A673 (cell line): ENCODE measurements at regions not wholly inside any gene's neighbourhood (a gene's known extent, or its start where the extent isn't known, plus 50 kb on each side); places are given as distances from the start of the nearest gene placed in this dataset.

Source experiments
- BruUV-seq: library from RNA; stranded (reverse); fragments of 400-500 nt; replicated peaks from 2 replicates; lab custom pipeline; 2021; lab: Mats Ljungman, UMichigan
- CTCF ChIA-PET: fragments of 300-600 bp; sonication (Branson Sonifier 250); formaldehyde crosslinking; loops from one replicate; lab custom pipeline; 2022; ENCODE audit warnings: antibody characterized with exemption; lab: Charles Lee
- POLR2A ChIA-PET: fragments of 300-600 bp; sonication (Branson Sonifier 250); formaldehyde crosslinking; loops from one replicate; lab custom pipeline; 2022; ENCODE audit warnings: antibody characterized with exemption; ENCODE audit not compliant: low non-redundant PET; lab: Charles Lee
- DNase-seq: peaks from one replicate; pipeline ENCODE4 v3.0.0-alpha.2; 2015; ENCODE audit warnings: low spot score
- H3K27ac ChIP-seq: fragments of 200-600 bp; sonication (generic); 2 replicates; pipeline ENCODE4 v1.5.1; 2016; ENCODE audit warnings: mixed run types, low read depth, mild to moderate bottlenecking, mixed read lengths, antibody characterized with exemption, low read length; ENCODE audit not compliant: poor library complexity, severe bottlenecking
- H3K27me3 ChIP-seq: fragments of 200-600 bp; sonication (generic); replicated peaks from 2 replicates; pipeline ENCODE4 v1.6.1; 2017; ENCODE audit warnings: mixed run types, low read depth, mild to moderate bottlenecking, mixed read lengths, antibody characterized with exemption, low read length; ENCODE audit not compliant: insufficient read depth, poor library complexity
- H3K36me3 ChIP-seq: fragments of 200-600 bp; sonication (generic); 2 replicates; pipeline ENCODE4 v1.6.1; 2016; ENCODE audit warnings: mixed run types, mild to moderate bottlenecking, mixed read lengths, antibody characterized with exemption, low read length; ENCODE audit not compliant: insufficient read depth, poor library complexity, severe bottlenecking
- H3K4me1 ChIP-seq: fragments of 200-600 bp; sonication (generic); 2 replicates; pipeline ENCODE4 v1.6.1; 2017; ENCODE audit warnings: mixed run types, mild to moderate bottlenecking, mixed read lengths, antibody characterized with exemption, low read length; ENCODE audit not compliant: insufficient read depth, poor library complexity, severe bottlenecking
- H3K4me3 ChIP-seq: fragments of 200-600 bp; sonication (generic); 2 replicates; pipeline ENCODE4 v1.5.1; 2016; ENCODE audit warnings: low read depth, mixed run types, mild to moderate bottlenecking, mixed read lengths, low read length; ENCODE audit not compliant: poor library complexity, severe bottlenecking
- H3K9me3 ChIP-seq: fragments of 200-600 bp; sonication (generic); 2 replicates; pipeline ENCODE4 v1.6.1; 2016; ENCODE audit warnings: mixed run types, low read depth, mild to moderate bottlenecking, mixed read lengths, antibody characterized with exemption, low read length; ENCODE audit not compliant: poor library complexity, severe bottlenecking
- CTCF ChIP-seq: fragments of 300-800, 200-600 bp; sonication (generic); conservative IDR thresholded peaks from 2 replicates; pipeline ENCODE4 v1.5.1; 2017; ENCODE audit warnings: low read depth, mild to moderate bottlenecking, antibody characterized with exemption, low read length, moderate library complexity, mixed read lengths
- EZH2 ChIP-seq: fragments of 200-600 bp; sonication (generic); IDR thresholded peaks from 2 replicates; pipeline ENCODE4 v1.6.1; 2017; ENCODE audit warnings: borderline replicate concordance, low read depth, mild to moderate bottlenecking, mixed read lengths, antibody characterized with exemption, low read length; ENCODE audit not compliant: poor library complexity, severe bottlenecking
- intact Hi-C: fragments of 100-400 bp; cut with micrococcal nuclease; formaldehyde crosslinking; loops from one replicate; pipeline ENCODE4 v1.10.0; 2022; ENCODE audit not compliant: unreplicated experiment

GRCh38 chr13:21796775-21797514, 126.1 kb downstream of the FGF9 start:
- Histone ChIP-seq H3K36me3 (no peaks in the 10 kb centered on the region), H3K27me3 (no peaks in the 10 kb centered on the region), H3K9me3 (no peaks in the 10 kb centered on the region), H3K27ac (no peak overlapping the region), H3K4me1 (no peaks in the 10 kb centered on the region), H3K4me3 (no peak overlapping the region)
- BruUV-seq = no TSS peak
- intact Hi-C loops = no loop called here
- ChIA-PET CTCF (no interaction called here), POLR2A (no interaction called here)
- no peak for DNase-seq
- TF ChIP-seq CTCF (no peak), EZH2 (no peak)

- CTCF ChIA-PET = no interaction called here
- Histone ChIP-seq H3K9me3 (no peaks in the 10 kb centered on the region), H3K4me1 (no peaks in the 10 kb centered on the region), H3K27ac (no peak overlapping the region), H3K4me3 (no peak overlapping the region), H3K27me3 (no peaks in the 10 kb centered on the region), H3K36me3 (no peaks in the 10 kb centered on the region)
- no TSS peak for BruUV-seq
- POLR2A ChIA-PET = no interaction called here
- TF ChIP-seq CTCF (no peak), EZH2 (no peak)
- intact Hi-C loops = no loop called here
- no peak for DNase-seq
Observed at GRCh38 chr13:21797736-21798135, 126.9 kb downstream of the FGF9 start.

- no peak for TF ChIP-seq CTCF
- CTCF ChIA-PET = no interaction called here
- Histone ChIP-seq H3K9me3 (no peaks in the 10 kb centered on the region), H3K4me3 (no peak overlapping the region), H3K27ac (no peak overlapping the region), H3K4me1 (no peaks in the 10 kb centered on the region), H3K36me3 (no peaks in the 10 kb centered on the region), H3K27me3 (no peaks in the 10 kb centered on the region)
- POLR2A ChIA-PET = no interaction called here
- BruUV-seq = no TSS peak
- no peak for DNase-seq
- intact Hi-C loops = no loop called here
Observed at GRCh38 chr13:21798181-21798580, 127.3 kb downstream of the FGF9 start.
